Kasumi-1 (cell line): ENCODE measurements at regions not wholly inside any gene's neighbourhood (a gene's known extent, or its start where the extent isn't known, plus 50 kb on each side); places are given as distances from the start of the nearest gene placed in this dataset.
"Not testable (repeated sequence)": the region's sequence is repeated elsewhere in the genome, so short reads cannot be mapped to it uniquely, and the experiment has no call there.

ENCODE experiments used
- DNase-seq, 2 experiments: peaks; one replicate each; lab custom pipeline; 2025; lab: John Stamatoyannopoulos, UW

GRCh38 chr6:144435602-144436426 is 150.7 kb downstream of the UTRN start:
- DNase-seq, result no peak

DNA sequence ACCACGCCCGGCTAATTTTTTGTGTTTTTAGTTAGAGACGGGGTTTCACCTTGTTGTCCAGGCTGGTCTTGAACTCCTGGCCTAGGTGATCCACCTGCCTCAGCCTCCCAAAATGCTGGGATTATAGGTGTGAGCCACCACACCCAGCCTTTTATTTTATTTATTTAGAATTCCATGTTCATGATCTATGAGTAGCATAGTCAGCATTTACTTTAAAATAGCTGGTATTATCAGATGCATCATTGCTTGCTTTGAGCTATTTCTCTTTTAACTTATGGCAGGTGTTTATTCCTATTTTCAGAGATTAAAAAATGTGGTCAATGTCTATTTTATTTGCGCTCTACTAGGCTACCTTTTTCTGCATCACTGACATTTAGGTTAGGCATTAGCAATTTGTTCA is 152.0 kb downstream of the UTRN start:
- no peak for DNase-seq

- DNase-seq, result no peak
These were observed 153.0 kb downstream of the UTRN start for GRCh38 chr6:144438103-144438502.

- no peak for DNase-seq
These were observed 153.9 kb downstream of the UTRN start for GRCh38 chr6:144439016-144439415.

GRCh38 chr6:144441801-144442200 is 156.7 kb downstream of the UTRN start:
- not testable (repeated sequence) for DNase-seq

DNA sequence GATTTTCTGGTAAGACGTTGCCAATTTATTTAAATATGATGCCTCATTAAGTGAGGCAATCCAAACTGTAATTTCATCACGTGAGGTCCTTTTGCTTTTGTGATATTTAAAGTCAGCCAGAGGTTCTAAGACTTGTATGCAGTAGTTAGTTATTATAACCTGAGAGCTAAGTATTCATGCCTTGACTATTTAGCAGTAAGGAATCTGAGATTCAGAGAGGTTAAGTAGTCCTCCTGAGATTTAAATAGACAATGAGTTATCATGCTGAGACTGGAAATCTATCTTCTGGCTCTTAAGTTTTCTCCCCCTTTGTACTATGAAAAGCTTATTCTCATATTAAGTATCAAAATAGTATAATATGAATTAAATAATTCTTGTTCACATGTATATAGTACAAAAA is 158.0 kb downstream of the UTRN start:
- DNase-seq, result no peak

DNA sequence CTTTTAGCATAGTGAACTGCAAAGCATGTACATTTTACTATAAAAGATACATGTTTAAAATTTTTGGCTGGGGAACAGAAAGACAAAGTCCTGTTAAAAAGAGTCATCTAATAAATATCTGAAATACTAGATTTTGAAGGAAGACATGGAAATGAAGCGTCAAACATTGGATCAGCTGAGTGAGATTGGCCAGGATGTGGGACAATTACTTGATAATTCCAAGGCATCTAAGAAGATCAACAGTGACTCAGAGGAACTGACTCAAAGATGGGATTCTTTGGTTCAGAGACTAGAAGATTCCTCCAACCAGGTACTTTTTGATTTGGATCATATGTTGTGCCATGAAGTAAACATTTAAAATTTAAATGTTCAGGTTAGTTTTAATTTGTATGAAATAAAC is 162.3 kb downstream of the UTRN start:
- DNase-seq, result no peak

- no peak for DNase-seq
These were observed 164.1 kb downstream of the UTRN start for GRCh38 chr6:144449218-144449617.

GRCh38 chr6:144449911-144450597 is 164.9 kb downstream of the UTRN start:
- no peak for DNase-seq

GRCh38 chr6:144460327-144461095 is 175.4 kb downstream of the UTRN start:
- DNase-seq, result no peak

DNA sequence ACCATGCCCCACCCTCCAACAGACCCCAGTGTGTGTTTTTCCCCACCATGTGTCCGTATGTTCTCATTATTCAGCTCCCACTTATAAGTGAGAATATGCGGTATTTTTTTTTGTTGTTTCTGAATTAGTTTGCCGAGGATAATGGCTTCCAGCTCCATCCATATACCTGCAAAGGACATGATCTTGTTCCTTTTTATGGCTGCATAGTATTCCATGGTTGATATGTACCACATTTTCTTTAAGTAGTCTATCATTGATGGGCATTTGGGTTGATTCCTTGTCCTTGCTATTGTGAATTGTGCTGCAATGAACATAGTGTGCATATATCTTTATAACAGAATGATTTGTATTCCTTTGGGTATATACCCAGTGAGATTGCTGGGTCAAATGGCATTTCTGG is 176.9 kb downstream of the UTRN start:
- no peak for DNase-seq

DNA sequence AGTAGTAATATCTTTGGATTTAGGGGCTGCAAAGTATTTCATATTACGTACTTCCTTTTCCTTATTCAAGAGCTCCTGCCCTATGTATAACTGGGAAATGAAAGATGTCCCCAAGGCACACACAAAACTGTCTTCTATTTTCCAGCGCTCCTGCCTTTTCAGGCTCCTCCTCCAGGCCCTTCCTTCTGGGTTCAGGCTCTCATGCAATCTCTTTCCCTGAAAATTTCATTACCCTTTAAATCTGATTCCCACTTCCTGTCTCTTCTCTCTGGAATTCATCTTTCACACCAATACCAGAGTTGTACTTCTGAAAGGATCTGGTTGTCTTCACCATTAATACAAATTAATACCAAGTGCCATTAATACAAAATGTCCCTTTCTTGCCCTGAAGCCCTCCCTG is 181.6 kb downstream of the UTRN start:
- DNase-seq, result no peak

DNA sequence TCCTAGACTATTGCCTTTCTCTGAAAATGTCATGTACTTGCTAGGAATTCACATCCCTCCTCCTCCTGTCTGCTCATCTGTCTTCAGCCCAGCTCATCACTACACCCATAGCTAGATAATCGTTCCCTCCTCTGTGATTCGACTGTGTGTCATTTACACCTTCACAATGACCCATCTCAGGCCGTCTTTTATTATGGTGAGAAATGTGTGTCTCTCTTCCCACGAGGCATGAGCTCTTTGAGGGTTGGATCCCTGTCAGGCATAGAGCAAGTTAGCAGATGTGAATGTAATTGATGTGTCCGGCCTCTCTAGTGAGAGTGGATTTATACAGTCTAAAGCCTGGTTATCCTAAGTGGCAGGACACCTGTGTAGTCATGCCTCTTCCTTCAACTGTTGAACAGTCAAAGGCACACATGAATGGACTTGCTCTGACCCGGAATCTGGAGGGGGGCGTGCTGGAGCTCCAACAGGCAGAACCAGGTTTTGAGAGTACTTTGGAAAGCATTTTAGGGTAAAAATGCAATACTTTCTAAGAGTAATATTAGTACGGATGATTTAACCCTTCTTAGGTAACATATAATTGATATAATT is 182.1 kb downstream of the UTRN start:
- no peak for DNase-seq

DNA sequence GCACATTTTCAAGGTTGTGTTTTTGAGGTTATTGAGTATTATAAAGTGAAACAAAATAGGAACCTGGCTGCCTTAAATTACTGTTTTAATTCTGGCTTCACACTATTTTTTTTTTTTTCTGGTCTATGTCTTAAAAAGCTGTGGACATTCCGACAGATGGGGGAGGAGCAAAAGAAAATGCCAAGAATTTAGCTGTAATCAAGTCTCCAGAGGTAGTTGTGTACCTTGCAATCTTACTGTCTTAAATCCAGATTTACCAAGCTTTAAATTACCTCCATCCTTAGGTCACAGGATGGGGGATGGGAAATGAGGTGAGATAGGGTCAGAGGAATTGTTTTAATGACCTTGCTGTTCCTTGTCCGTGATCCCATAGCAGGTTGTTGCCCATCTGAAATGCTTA is 182.8 kb downstream of the UTRN start:
- DNase-seq, result no peak

DNA sequence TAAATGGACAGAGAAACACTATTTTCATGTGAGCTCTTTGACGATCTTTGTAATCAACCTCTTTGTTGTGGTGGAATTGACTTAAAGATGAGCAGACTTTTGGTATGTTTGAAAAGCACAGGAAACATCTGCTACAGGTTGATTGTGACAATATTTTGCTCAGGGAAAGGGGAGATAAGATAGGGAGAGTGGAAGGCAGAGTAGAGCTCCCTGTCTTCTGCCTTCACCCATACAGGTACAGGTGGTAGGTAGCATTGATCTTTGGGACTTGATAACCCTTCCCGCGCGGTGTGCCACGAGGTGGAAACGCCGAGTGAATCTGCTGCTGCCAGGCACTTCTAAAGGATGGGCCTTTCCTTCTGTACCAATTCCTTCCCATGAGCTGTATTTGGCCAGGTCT is 183.6 kb downstream of the UTRN start:
- no peak for DNase-seq

DNA sequence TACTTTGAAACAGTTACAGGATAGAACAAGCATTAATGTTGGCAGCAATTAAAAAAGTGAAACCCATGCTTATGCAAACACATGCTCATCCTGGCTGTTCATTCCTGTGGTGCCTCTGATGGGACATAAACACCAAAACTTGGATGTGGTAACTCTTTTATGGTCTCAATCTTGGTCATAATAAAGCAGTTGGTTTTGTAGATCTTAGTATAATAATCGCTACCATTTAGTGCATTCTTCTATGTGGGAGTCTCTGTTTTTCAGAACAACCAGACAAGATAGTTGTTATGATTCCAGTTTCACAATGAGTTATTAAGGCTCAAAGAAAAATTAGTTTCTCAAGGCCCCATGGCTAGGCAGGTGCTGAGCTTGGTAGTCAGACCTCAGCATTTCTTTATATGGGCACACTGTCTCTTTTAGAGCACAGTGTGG is 184.0 kb downstream of the UTRN start:
- DNase-seq, result no peak

- DNase-seq, result not testable (repeated sequence)
These were observed 185.1 kb downstream of the UTRN start for GRCh38 chr6:144470201-144470600.

GRCh38 chr6:144471986-144472385 is 186.9 kb downstream of the UTRN start:
- DNase-seq, result no peak

GRCh38 chr6:144474290-144474689 is 189.2 kb downstream of the UTRN start:
- no peak for DNase-seq

GRCh38 chr6:144474904-144475303 is 189.8 kb downstream of the UTRN start:
- no peak for DNase-seq

GRCh38 chr6:144475411-144475810 is 190.3 kb downstream of the UTRN start:
- no peak for DNase-seq

DNA sequence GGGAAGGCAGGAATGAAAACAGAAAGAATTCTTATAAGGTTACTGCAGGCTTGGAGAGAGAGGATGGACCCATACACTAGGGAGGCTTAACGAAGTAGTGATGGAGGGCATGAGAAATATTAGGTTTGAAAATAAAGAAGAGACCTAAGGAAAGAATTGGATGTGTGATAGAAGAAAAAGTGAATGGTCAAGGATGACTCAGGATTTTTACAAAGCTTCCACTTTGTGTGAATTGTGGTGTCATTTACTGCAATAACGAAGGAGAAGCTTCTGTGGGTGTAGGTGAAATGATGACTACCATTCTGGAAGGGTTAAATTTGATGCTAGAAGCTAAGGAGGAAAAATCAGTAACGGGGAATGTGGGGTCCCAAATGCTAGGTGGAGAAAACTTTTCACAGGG is 191.2 kb downstream of the UTRN start:
- DNase-seq, result no peak
